HepG2 (cell line): ENCODE measurements at regions not wholly inside any gene's neighbourhood (a gene's known extent, or its start where the extent isn't known, plus 50 kb on each side); places are given as distances from the start of the nearest gene placed in this dataset.

Source experiments
- GATAD2A ChIP-seq: IDR thresholded peaks from 2 replicates; pipeline ENCODE4 v1.6.1; 2016
- HDAC1 ChIP-seq: sonication (generic); formaldehyde crosslinking; IDR thresholded peaks from 2 replicates; pipeline ENCODE4 v1.5.1; 2020; ENCODE audit warnings: mild to moderate bottlenecking, missing genetic modification reagents
- HNRNPH1 ChIP-seq: fragments of 200-400 bp; formaldehyde crosslinking; optimal IDR thresholded peaks from 2 replicates; pipeline ENCODE3; 2017; ENCODE audit warnings: mild to moderate bottlenecking, low read depth, low read length
- JDP2 ChIP-seq: sonication (generic); formaldehyde crosslinking; IDR thresholded peaks from 2 replicates; pipeline ENCODE4 v1.8.1; 2022; ENCODE audit warnings: missing genetic modification reagents, borderline replicate concordance
- MEIS2 ChIP-seq: sonication (generic); formaldehyde crosslinking; IDR thresholded peaks from 2 replicates; pipeline ENCODE4 v1.9.0; 2021; ENCODE audit warnings: mild to moderate bottlenecking, missing genetic modification reagents
- NFIC ChIP-seq: IDR thresholded peaks from 2 replicates; pipeline ENCODE4 v1.6.1; 2012; ENCODE audit warnings: mild to moderate bottlenecking, low read length, inconsistent platforms
- ONECUT2 ChIP-seq: sonication (generic); formaldehyde crosslinking; IDR thresholded peaks from 2 replicates; pipeline ENCODE4 v1.4.0; 2020; ENCODE audit warnings: missing genetic modification reagents
- PAXIP1 ChIP-seq: sonication (generic); formaldehyde crosslinking; conservative IDR thresholded peaks from 2 replicates; pipeline ENCODE4 v1.4.0; 2020; ENCODE audit warnings: mild to moderate bottlenecking, missing genetic modification reagents, moderate library complexity
- PRDM4 ChIP-seq: sonication (generic); formaldehyde crosslinking; IDR thresholded peaks from 2 replicates; pipeline ENCODE4 v1.9.0; 2021; ENCODE audit warnings: missing genetic modification reagents, borderline replicate concordance
- RNF2 ChIP-seq: fragments of 450-650 bp; conservative IDR thresholded peaks from 2 replicates; pipeline ENCODE4 v1.6.1; 2016; ENCODE audit warnings: low read depth
- TBL1XR1 ChIP-seq: fragments of 150-350 bp; IDR thresholded peaks from 2 replicates; pipeline ENCODE4 v1.6.1; 2014; ENCODE audit warnings: borderline replicate concordance, low read length; ENCODE audit not compliant: partially characterized antibody
- TOE1 ChIP-seq: sonication (generic); formaldehyde crosslinking; IDR thresholded peaks from 2 replicates; pipeline ENCODE4 v1.4.0; 2020; ENCODE audit warnings: mild to moderate bottlenecking, missing genetic modification reagents
- ZNF12 ChIP-seq: sonication (generic); formaldehyde crosslinking; IDR thresholded peaks from 2 replicates; pipeline ENCODE4 v1.5.0; 2020; ENCODE audit warnings: missing genetic modification reagents
- ZNF766 ChIP-seq: sonication (generic); formaldehyde crosslinking; IDR thresholded peaks from 2 replicates; pipeline ENCODE4 v1.5.0; 2020; ENCODE audit warnings: missing genetic modification reagents, borderline replicate concordance
- ZSCAN12 ChIP-seq: sonication (generic); formaldehyde crosslinking; IDR thresholded peaks from 2 replicates; pipeline ENCODE4 v1.9.0; 2021; ENCODE audit warnings: mild to moderate bottlenecking, missing genetic modification reagents
- TF ChIP-seq, protein P1 (sequence below): sonication (generic); formaldehyde crosslinking; IDR thresholded peaks from 2 replicates; pipeline ENCODE4 v1.9.0; 2021; ENCODE audit warnings: missing genetic modification reagents, borderline replicate concordance

DNA sequence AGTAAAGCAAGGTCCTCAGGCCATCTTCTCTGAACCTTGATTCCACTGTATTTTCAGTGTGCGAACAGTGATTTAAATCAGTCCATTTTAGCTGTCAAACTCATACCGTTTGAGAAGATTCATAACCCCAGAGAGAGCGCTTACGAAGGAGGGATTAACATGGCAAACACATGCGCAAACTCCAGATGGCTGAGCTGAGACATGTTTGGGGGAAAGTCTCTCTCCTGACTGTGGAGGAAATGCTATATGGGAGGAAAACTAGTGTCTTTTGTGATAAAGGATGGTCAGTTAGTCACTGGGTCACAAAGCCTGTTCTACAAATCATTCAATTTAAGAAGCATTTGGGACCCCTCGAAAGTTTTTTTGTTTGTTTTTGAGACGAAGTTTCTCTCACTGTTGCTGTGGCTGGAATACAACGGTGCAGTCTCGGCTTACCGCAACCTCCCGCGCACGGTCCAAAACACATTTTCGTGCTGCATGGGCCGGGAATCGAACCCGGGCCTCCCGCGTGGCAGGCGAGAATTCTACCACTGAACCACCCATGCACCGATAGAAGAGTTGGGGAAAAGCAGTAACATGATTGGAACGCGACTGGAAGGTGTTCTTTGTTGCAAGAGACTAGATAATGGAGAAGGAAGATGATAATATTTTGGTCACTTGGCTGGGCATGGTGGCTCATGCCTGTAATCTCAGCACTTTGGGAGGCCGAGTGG, 58.4 kb upstream of the CXADR start (continued):
- TF ChIP-seq ZNF12 (CRISPR knock-in tag) (0 out of 2 replicates have a peak, but pooled peaks have one; percentile 46), ONECUT2 (CRISPR knock-in tag) (peak; percentile 29; the same call in 1 of the 2 replicates), MEIS2 (CRISPR knock-in tag) (0 out of 2 replicates have a peak, but pooled peaks have one; percentile 52), ZSCAN12 (CRISPR knock-in tag) (peak; percentile 16; the same call in 1 of the 2 replicates), HDAC1 (CRISPR knock-in tag) (peak; percentile 75), RNF2 (0 out of 2 replicates have a peak, but pooled peaks have one; percentile 27), TBL1XR1 (peak; percentile 62), NFIC (peak; percentile 64), ZNF766 (CRISPR knock-in tag) (peak; percentile 66; the same call in 1 of the 2 replicates), TOE1 (peak; percentile 65; the same call in 1 of the 2 replicates), JDP2 (CRISPR knock-in tag) (no peak), PRDM4 (CRISPR knock-in tag) (no peak), PAXIP1 (CRISPR knock-in tag) (peak; percentile 68), HNRNPH1 (no peak), GATAD2A (peak; percentile 97)
- TF ChIP-seq, protein P1, sequence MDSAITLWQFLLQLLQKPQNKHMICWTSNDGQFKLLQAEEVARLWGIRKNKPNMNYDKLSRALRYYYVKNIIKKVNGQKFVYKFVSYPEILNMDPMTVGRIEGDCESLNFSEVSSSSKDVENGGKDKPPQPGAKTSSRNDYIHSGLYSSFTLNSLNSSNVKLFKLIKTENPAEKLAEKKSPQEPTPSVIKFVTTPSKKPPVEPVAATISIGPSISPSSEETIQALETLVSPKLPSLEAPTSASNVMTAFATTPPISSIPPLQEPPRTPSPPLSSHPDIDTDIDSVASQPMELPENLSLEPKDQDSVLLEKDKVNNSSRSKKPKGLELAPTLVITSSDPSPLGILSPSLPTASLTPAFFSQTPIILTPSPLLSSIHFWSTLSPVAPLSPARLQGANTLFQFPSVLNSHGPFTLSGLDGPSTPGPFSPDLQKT (CRISPR knock-in tag): no peak
